NCI-H2196 treated with DMSO at 0.1 percent for 48 hours (cell line): ENCODE measurements at regions not wholly inside any gene's neighbourhood (a gene's known extent, or its start where the extent isn't known, plus 50 kb on each side); places are given as distances from the start of the nearest gene placed in this dataset.
"Not testable (repeated sequence)": the region's sequence is repeated elsewhere in the genome, so short reads cannot be mapped to it uniquely, and the experiment has no call there.

Experiments used
- DNase-seq: peaks from one replicate; lab custom pipeline; 2025; ENCODE audit not compliant: unreplicated experiment; lab: John Stamatoyannopoulos, UW

DNA sequence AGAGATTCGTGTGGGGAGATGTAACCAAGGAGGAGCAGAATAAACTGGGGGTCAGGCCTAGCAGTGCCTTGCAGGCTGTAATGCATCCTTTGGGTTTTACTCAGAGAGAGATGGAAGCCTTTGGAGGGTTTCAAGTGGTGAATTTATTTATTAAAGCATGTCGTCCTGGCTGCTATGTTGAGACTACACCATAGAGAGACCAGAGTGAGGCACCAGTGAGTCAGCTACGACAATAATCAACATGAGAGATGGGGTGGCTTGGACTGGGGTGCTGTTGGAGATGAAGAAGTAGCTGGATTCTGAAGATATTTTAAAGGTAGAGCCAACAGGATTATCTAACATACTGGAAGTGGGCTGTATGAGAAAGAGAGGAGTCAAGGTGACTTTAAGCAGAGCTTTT, 335.3 kb upstream of the ARHGEF26 start:
- no peak for DNase-seq

DNA sequence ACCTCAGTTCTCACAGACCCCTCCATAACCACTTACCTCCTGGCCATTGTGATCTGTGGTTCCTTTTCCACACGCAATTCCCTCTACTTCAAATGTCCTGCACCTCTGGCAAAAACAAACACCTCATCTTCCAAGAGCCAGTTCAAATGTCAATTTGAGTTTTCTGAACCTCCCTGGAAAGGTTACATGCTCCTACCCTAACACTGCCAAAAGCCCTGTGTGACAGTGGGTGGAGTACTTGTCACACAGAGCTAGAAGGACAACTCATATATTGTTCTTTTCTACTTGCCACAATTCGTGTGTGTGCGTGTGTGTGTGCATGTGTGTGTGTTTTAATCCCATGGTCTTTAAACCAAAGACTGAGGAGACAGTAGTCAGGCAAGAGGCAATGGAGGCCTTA, 331.8 kb upstream of the ARHGEF26 start:
- no peak for DNase-seq

DNA sequence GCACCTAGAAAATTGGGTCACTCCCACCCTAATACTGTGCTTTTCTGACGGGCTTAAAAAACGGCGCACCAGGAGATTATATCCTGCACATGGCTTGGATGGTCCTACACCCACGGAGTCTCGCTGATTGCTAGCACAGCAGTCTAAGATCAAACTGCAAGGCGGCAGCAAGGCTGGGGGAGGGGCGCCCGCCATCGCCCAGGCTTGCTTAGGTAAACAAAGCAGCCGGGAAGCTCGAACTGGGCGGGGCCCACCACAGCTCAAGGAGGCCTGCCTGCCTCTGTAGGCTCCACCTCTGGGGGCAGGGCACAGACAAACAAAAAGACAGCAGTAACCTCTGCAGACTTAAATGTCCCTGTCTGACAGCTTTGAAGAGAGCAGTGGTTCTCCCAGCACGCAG, 324.1 kb upstream of the ARHGEF26 start:
- not testable (repeated sequence) for DNase-seq

DNA sequence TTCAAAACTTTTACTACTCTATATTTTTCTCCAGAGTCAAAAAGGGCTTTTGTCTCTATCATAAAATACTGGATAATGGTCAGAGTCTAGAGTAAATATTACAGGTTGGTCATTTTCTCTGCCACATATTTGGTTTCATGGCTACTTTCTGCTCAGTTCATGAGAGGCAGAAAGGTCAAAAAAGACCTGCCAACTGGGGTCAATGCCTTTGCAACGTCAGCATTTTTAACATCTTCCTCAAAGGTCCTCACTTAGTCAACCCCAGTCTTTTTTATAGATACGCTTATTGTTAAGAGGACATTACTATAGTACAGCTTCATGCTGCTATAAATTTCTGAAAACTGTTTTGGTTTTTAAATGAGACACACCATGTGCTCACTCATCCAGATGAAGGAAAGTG, 312.1 kb upstream of the ARHGEF26 start:
- DNase-seq: no peak

DNA sequence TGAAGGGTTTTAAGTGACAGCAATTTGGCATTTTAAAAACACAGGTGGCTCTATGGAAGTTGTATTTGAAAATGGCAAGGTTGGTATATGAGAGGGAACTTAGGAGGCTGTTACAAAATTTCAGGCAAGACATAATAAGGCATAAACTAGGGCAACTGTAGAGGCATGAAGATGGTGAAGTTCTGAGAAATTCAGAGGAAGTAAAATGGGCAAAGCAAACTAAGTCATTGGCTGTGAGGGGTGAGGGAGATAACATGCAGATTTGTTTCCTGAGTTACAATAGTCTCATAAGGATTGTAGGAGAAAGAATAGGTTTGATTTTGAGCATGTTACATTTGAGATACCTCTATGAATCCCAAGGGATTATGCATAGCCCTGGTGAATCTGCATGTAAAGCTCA, 302.9 kb upstream of the ARHGEF26 start:
- no peak for DNase-seq

DNA sequence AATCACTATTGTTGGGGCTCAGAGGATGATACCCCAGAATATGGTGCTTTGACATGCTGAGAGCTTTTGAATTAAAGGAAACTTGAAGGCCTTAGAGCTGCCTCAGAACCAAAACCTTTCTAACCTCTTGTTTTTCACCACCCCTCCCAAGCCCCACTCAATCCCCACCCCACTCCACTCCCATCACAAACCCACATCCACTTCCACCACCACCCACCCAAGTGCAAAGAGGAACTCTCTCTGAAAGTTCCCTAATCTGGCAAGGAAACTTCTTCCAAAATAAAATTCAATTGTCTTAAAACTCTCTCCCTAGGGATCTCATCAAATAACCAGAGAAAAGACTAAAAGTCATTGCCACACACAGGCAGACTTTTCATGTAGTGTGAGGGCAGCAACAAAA, 301.2 kb upstream of the ARHGEF26 start:
- DNase-seq: no peak

DNA sequence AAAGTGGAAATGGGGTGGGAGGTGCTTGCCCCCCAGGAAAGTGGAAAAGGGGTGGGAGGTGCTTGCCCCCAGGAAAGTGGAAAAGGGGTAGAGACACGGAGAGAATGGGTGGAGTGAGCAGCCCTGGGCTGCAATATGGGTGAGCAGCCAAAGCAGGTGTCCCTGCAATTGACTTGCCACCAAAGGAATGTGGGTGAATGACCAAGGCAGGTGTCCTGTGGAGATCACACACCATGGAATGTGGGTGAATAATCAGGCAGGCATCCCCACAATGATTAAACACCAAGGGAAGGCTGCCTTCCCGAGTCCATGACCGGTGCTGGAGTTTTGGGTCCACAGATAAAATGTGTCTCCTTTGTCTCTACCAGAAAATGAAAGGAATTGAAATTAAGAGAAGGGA, 292.8 kb upstream of the ARHGEF26 start:
- DNase-seq: not testable (repeated sequence)

DNA sequence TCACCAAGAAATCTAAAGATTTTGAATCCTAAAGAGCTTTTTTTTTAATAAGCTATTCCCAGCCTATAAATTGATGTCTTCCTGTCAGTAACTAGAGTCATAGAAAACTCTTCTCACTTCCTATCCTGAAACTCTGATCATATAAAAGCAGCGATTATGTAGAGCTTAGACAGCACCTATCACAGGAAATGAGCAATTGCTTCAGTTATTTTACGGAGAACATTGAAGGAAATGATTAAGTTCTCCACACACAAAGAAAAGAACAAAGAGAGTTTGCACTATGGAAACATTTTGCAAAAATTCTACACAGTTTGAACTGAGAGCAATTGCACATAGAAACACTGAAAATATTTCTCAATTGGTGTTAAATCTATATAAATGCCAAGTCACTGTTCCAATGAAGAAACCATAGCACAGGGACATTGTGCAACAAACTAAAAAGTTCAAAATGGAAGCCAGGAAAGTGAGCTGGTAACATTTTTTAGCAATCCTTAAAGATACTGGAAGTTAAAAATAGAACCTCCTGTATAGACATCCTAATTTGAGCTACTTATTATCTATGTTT, 291.5 kb upstream of the ARHGEF26 start:
- DNase-seq: no peak

DNA sequence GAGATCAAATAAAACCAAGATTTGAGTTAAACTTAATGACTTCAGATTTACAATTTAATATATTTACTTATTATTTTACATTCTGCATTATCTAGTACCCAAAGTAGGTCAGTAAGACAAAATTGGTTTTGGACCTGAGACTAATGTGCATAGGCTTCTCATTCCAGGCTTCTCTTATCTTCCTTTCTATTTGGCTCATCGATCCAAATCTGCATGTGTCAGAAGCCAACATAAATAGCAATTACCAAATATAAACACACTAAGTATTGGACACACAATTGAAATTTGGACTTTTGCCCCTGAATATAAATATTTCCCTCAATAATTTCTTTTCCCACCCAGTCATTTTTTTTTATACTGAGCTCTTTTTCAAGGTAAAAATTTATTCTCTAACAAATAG, 290.6 kb upstream of the ARHGEF26 start:
- DNase-seq: no peak

DNA sequence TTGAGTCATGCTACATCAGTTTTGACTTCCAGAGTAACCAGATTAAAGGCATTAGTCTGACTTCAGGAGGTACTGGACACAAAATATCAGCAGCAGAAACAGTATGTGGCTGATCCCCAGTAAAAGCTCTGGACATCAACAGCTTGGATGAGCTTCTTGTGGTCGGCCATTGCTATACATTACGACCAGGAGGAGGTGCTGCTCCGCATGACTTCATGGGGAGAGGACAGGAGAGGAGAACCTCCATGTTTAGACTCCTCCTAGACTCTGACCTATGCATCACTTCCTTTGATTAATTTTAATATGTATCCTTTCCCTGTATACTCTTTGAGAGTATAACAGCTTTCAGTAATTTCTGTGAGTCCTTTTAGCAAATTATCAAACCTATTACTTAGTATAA, 285.6 kb upstream of the ARHGEF26 start:
- DNase-seq: no peak

DNA sequence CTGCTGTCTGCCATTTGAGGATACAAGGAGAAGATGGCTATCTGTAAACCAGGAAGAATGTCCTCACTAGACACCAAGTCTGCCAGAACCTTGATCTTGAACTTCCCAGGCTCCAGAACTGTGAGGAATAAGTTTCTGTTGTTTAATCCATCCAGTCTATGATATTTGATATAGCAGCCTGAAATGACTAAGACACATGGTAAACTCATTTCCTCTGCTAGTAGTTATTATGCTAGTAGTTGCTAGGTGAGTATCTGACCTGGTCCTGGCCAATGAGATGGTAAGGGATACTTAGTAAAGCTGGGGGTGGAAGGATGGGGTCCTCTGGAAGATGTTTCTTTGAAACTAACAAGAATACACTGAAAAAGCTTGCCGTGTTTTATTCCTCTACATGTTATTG, 280.7 kb upstream of the ARHGEF26 start:
- no peak for DNase-seq

DNA sequence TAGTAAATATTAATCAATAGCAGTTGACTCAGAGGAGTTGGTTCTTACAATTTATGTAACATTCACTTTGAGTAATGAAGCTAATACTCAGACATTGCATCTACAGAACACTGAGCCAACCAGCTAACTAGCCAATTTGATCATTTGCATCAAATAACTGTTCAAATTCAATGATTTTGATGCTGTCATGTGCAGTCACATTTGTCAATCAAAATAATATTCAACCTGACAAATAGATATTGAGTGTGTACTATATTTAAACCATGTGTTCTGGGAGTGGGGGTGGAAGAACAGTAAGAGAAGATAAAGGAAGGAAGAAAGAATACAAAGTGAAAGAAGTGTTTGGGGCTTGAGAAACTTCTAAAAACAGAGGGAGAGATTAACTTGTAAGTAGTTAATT, 277.2 kb upstream of the ARHGEF26 start:
- no peak for DNase-seq

DNA sequence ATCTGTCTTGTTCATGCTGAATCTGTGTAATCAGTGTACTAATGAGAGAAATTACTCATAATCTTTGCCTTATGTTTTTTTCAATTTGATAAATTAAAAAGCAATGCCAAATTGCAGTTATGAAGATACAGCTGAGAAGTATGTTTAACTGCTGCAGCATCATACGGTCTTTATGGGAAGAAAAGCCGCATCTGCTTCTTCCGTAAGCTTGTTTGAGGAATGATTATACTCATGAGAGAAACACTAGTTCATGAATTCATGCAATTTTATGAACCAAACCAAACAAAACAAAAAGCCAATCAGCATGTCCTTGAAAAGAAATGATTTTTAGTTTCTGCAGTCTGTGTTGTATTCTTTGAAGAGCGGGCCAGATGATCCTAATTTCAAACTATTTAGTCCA, 275.9 kb upstream of the ARHGEF26 start:
- no peak for DNase-seq

DNA sequence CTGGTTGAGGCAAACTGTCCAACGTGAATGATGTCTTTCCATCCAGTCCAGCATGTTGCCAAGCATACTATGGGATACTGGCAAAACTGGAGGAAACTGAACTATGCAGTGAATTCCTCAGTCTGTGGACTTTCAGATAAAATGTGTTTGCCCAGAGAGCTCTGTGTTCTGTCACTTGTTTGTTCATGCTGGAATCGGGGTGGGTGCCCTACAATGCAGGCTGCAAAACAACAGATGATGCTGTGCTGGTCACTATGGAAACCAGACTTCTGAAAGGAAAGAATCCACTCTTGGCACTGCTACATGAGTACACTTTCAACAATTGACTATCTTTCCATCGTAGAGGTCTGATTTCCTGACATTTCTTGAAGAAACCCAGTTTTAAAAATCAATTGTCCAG, 272.5 kb upstream of the ARHGEF26 start:
- DNase-seq: no peak

DNA sequence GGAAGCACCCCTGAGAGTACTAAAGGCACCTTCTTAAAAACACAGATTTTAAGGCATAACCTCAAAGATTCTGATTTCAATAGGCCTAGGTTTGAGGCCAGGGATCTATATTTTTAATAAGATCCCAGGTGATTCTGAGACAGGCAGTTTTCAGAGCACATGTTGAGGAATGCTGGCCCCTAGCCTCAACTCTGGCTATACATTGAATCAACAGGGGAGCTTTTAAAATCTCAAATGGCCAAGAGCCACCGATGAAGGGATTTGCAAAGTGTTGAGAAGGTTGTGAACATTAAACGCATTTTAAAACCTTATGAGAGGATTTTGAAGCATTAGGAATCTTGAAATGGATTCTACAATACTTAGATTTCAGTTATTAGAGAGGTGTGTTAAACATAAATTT, 268.8 kb upstream of the ARHGEF26 start:
- no peak for DNase-seq

DNA sequence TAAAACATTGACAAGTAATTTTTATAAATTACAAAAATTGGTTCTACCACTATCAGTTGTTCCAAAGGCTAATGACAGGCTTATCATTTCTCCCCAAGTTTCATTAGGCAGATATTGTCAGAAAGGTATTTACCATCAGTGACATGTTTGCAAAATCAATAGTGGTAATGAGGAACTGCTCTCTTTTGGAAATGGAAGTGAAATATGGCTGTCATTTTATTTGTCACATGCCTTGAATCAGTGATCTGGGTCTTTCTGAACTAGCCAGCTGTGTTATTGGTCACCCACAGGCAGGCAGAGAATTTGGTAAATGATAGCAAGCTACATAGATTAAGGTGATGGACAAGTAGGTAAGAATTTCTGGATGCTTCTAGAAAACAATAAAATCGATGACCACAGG, 268.0 kb upstream of the ARHGEF26 start:
- DNase-seq: no peak

DNA sequence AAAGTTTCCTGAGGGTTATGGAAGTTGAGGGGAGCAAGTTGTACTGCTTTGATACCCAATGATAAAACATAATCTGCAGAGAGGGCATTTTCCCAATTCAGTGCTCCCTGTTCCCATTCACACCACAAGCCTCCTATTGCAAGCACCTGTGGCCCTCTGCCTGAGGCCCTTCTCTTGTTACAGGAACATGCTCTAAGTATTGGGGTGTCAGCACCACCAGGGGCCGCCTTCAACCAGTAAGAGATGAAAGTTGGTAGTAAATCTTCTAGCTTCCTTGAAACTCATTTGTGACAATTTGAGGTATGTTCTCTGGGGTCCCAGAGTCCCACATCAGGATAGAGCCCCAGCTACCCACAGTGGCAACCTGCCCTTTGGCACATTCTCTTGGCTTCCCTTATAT, 265.4 kb upstream of the ARHGEF26 start:
- DNase-seq: no peak

DNA sequence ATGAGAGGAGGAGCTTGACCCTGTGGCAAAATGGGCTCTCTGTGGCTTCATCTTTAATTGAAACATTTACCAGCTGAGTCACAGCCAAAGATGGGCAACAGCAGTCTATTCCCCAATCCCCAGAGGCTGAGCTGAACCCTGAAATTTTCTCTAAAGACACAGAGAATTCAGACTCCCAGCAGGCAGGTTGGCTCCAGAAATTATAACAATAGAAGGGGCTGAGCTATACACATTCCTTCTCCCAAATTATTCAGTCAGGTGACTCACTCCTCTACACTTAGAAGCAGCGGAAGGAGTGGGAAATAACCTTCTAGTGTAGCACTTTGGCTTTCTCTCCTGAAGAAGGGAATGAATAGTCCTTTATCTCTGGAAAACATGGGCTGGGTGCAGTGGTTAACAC, 264.3 kb upstream of the ARHGEF26 start:
- no peak for DNase-seq

DNA sequence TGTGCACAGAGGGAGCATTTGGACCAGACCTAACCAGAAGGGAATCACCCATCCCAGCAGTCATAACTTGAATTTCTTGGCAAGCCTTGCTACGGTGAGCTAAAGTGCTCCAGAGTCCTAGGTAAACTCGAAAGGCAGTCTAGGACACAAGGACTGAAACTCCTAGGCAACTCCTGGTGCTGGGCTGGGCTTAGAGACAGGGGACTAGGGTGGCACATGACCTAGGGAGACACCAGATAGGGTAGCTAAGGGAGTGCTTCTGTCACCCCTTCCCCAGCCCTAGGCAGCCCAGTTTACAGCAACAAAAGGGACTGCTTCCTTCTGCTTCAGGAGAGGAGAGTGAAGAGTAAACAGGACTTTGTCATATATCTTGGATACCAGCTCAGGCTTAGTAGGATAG, 256.4 kb upstream of the ARHGEF26 start:
- no peak for DNase-seq

DNA sequence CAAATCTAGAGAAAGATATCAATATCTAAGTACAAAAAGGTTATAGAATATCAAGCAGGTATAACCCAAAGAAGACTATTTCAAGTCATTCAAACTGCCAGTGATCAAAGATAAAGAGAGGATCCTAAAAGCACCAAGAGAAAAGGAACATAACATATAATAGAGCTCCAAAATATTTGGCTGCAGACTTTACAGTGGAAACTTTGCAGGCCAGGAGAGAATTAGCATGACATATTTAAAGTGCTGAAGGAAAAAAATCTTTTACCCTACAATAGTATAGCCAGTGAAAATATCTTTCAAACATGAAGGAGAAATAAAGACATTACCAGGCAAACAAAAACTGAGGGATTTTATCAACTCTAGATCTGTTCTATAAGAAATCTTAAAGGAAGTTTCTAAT, 254.3 kb upstream of the ARHGEF26 start:
- DNase-seq: no peak

DNA sequence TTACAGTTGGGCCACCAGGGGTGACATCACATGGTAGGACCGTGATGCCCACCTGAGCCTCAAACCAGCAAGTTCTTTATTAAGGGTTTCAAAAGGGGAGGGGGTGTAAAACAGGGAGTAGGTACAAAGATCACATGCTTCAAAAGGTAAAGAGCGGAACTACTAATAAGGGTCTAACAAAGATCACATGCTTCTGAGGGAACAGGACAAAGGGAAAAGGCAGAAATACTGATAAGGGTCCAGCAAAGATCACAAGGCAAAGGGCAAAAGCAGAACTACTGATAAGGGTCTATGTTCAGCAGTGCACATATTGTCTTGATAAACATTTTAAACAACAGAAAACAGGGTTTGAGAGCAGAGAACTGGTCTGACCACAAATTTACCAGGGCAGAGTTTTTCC, 246.8 kb upstream of the ARHGEF26 start:
- DNase-seq: not testable (repeated sequence)

DNA sequence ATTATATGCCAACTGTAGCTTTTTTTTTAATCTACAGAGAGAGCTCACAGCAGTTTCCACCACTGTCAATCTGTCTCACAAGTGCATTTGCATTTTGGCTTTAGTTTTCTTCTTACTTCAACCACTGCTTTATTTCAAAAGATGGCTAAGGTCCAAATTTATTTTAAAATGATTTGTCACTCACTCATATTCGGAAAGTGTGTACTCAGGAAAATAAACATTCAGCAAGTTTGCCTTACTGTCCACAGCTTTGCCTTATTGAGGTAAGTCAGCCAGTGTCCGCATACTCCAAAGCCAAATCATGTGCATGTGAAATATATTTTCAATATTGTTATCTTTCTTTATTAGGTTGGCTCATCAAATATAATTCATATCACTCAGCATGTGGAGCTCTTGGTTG, 240.7 kb upstream of the ARHGEF26 start:
- DNase-seq: no peak

DNA sequence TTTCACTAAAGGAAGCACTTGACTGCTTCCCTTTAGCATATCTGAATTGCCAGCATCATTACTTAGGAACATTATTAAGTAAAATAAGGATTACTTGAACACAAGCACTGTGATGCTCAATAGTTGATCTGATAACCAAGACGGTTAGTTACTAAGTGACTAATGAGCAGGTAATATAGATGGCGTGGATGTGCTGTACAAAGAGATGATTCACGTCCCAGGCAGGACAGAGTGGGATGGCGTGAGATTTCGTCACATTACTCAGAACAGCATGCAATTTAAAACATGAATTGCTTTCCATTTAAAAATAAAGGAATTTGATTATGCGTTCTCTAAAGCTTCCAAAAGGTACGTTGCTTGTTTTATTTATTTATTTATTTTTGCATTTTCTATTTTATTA, 240.0 kb upstream of the ARHGEF26 start:
- DNase-seq: no peak

DNA sequence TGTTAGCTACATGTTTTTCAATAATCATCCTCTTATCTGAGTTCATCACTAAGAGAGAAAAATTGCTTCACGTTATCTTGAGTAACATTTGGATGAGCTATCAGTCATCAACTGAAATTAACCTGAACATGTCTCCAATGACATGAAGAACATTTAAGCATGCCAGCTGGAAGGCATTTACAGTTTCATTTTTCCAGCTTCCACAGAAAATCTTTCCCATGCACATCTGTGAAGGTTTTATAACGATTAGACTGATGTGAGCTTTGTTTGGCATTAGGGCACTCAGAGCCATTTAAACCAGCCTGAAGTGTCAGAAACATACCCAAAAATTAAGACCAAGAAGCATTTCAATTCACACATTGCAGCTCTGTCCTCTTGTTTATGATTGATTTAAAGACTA, 235.8 kb upstream of the ARHGEF26 start:
- DNase-seq: no peak
